GDM1 (cell line): ENCODE measurements at regions not wholly inside any gene's neighbourhood (a gene's known extent, or its start where the extent isn't known, plus 50 kb on each side); places are given as distances from the start of the nearest gene placed in this dataset.
"Not testable (repeated sequence)": the region's sequence is repeated elsewhere in the genome, so short reads cannot be mapped to it uniquely, and the experiment has no call there.

Source experiments
- DNase-seq: peaks from one replicate; lab custom pipeline; 2025; lab: John Stamatoyannopoulos, UW

- no peak for DNase-seq
Observed at GRCh38 chr9:19937121-19937520, 148.3 kb upstream of the SLC24A2 start.

- DNase-seq: no peak
Observed at GRCh38 chr9:19936598-19936997, 147.8 kb upstream of the SLC24A2 start.

GRCh38 chr9:19935422-19935821 is 146.6 kb upstream of the SLC24A2 start:
- no peak for DNase-seq

GRCh38 chr9:19934301-19934871 is 145.5 kb upstream of the SLC24A2 start:
- DNase-seq: no peak

GRCh38 chr9:19931098-19931890 is 142.5 kb upstream of the SLC24A2 start:
- no peak for DNase-seq

GRCh38 chr9:19927560-19927959 is 138.7 kb upstream of the SLC24A2 start:
- no peak for DNase-seq

GRCh38 chr9:19926774-19927173 is 137.9 kb upstream of the SLC24A2 start:
- no peak for DNase-seq

- peak; percentile 42 for DNase-seq
Observed at GRCh38 chr9:19925674-19926503, 137.1 kb upstream of the SLC24A2 start.

- no peak for DNase-seq
Observed at GRCh38 chr9:19924080-19924479, 135.2 kb upstream of the SLC24A2 start.

- no peak for DNase-seq
Observed at GRCh38 chr9:19922476-19923118, 133.8 kb upstream of the SLC24A2 start.

- DNase-seq: no peak
Observed at GRCh38 chr9:19920401-19920800, 131.6 kb upstream of the SLC24A2 start.

- DNase-seq: peak; percentile 23
Observed at GRCh38 chr9:19918630-19919029, 129.8 kb upstream of the SLC24A2 start.

- no peak for DNase-seq
Observed at GRCh38 chr9:19914044-19914443, 125.2 kb upstream of the SLC24A2 start.

- DNase-seq: no peak
Observed at GRCh38 chr9:19913151-19913550, 124.3 kb upstream of the SLC24A2 start.

GRCh38 chr9:19903076-19903475 is 114.2 kb upstream of the SLC24A2 start:
- no peak for DNase-seq

GRCh38 chr9:19901586-19901985 is 112.7 kb upstream of the SLC24A2 start:
- DNase-seq: no peak

GRCh38 chr9:19896161-19896560 is 107.3 kb upstream of the SLC24A2 start:
- no peak for DNase-seq

- DNase-seq: not testable (repeated sequence)
Observed at GRCh38 chr9:19895578-19895977, 106.7 kb upstream of the SLC24A2 start.

GRCh38 chr9:19895006-19895405 is 106.2 kb upstream of the SLC24A2 start:
- DNase-seq: no peak

GRCh38 chr9:19885608-19886007 is 96.8 kb upstream of the SLC24A2 start:
- no peak for DNase-seq

GRCh38 chr9:19879062-19879461 is 90.2 kb upstream of the SLC24A2 start:
- no peak for DNase-seq

- DNase-seq: no peak
Observed at GRCh38 chr9:19876569-19877316, 87.9 kb upstream of the SLC24A2 start.
